Stomach (tissue), 4 donors: ENCODE measurements at regions not wholly inside any gene's neighbourhood (a gene's known extent, or its start where the extent isn't known, plus 50 kb on each side); places are given as distances from the start of the nearest gene placed in this dataset.

Source experiments
- CTCF ChIP-seq, 7 experiments: fragments of 450-650 bp in 4 of 7; fragments of 200-600 bp in 3 of 7; sonication (generic) in 3 of 7; IDR thresholded peaks; one replicate each; pipeline ENCODE4 v1.5.1; 2016 to 2019; ENCODE audit warnings: antibody characterized with exemption in 7 of 7, control low read depth in 2 of 7, mild to moderate bottlenecking in 1 of 7
- POLR2A ChIP-seq, 4 donors: fragments of 450-650 bp; IDR thresholded peaks; one replicate each; pipeline ENCODE4 v1.6.1; 2016; ENCODE audit warnings: antibody characterized with exemption in 4 of 4, control low read depth in 2 of 4, mild to moderate bottlenecking in 1 of 4, moderate library complexity in 1 of 4
- POLR2AphosphoS5 ChIP-seq, 3 donors: sonication (generic); formaldehyde crosslinking; IDR thresholded peaks; one replicate each; pipeline ENCODE4 v1.6.1; 2016; ENCODE audit warnings: antibody characterized with exemption in 3 of 3

- TF ChIP-seq POLR2AphosphoS5 (IDR thresholded peaks at IDR 0.05) (no peak), CTCF (IDR thresholded peaks at IDR 0.05) (no peak), POLR2A (IDR thresholded peaks at IDR 0.05) (no peak)
Measured at GRCh38 chr7:17030559-17030958, 148.8 kb upstream of the AGR3 start.
